H1 (cell line): ENCODE measurements at regions not wholly inside any gene's neighbourhood (a gene's known extent, or its start where the extent isn't known, plus 50 kb on each side); places are given as distances from the start of the nearest gene placed in this dataset.

ENCODE experiments used
- CEBPB ChIP-seq: IDR thresholded peaks from 2 replicates; pipeline ENCODE4 v1.6.1; 2012; ENCODE audit warnings: low read depth, low read length
- POLR2AphosphoS5 ChIP-seq: IDR thresholded peaks from 2 replicates; pipeline ENCODE4 v1.6.1; 2011; ENCODE audit warnings: low read depth, low read length
- TAF7 ChIP-seq: optimal IDR thresholded peaks from 2 replicates; pipeline ENCODE3; 2011; ENCODE audit warnings: low read depth, mild to moderate bottlenecking, inconsistent platforms, low read length, moderate library complexity, borderline replicate concordance
- TF ChIP-seq, protein P1 (sequence below): IDR thresholded peaks from 2 replicates; pipeline ENCODE4 v1.6.1; 2011; ENCODE audit warnings: low read length, improper control_type of control experiment

GRCh38 chr1:14498839-14499238, 99.6 kb upstream of the KAZN start (continued):
- TF ChIP-seq POLR2AphosphoS5: no peak
- TF ChIP-seq CEBPB: no peak
- TF ChIP-seq, protein P1, sequence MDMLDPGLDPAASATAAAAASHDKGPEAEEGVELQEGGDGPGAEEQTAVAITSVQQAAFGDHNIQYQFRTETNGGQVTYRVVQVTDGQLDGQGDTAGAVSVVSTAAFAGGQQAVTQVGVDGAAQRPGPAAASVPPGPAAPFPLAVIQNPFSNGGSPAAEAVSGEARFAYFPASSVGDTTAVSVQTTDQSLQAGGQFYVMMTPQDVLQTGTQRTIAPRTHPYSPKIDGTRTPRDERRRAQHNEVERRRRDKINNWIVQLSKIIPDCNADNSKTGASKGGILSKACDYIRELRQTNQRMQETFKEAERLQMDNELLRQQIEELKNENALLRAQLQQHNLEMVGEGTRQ: no peak
- TF ChIP-seq TAF7: no peak
- TF ChIP-seq, all 59 proteins: peak for 0
